Cardiac fibroblast (primary cell): ENCODE measurements at regions not wholly inside any gene's neighbourhood (a gene's known extent, or its start where the extent isn't known, plus 50 kb on each side); places are given as distances from the start of the nearest gene placed in this dataset.
A peak's percentile ranks its signal among the peaks of the same experiment; 100 is the strongest.

Experiments used
- DNase-seq, 2 donors: peaks; one replicate each; pipeline versions ENCODE4 v3.0.0 to v3.0.0-alpha.2; 2010; ENCODE audit warnings: low read depth in 2 of 2
- H3K4me3 ChIP-seq, 2 donors: replicated peaks in 1 of 2; 1 replicate in 1 of 2; 2 replicates in 1 of 2; pipeline ENCODE4 v1.5.1; 2011; ENCODE audit warnings: low read depth in 2 of 2, low read length in 2 of 2, mild to moderate bottlenecking in 2 of 2, moderate library complexity in 1 of 2
- CTCF ChIP-seq: IDR thresholded peaks from one replicate; pipeline ENCODE4 v1.5.1; 2011; ENCODE audit warnings: low read depth, mild to moderate bottlenecking, low read length, inconsistent platforms

- no peak for DNase-seq
- H3K4me3 ChIP-seq, result no peak overlapping the region
- TF ChIP-seq CTCF, result no peak
Measured at GRCh38 chr2:52571380-52572347, 1195.9 kb upstream of the CHAC2 start.

- H3K4me3 ChIP-seq, result no peak overlapping the region
- TF ChIP-seq CTCF, result no peak
- DNase-seq, result no peak
Measured at GRCh38 chr2:52570716-52571115, 1196.9 kb upstream of the CHAC2 start.

GRCh38 chr2:52563151-52563550 is 1204.5 kb upstream of the CHAC2 start:
- TF ChIP-seq CTCF, result no peak
- no peak for DNase-seq
- H3K4me3 ChIP-seq, result no peak overlapping the region

GRCh38 chr2:52558265-52558664 is 1209.3 kb upstream of the CHAC2 start:
- H3K4me3 ChIP-seq, result no peak overlapping the region
- no peak for TF ChIP-seq CTCF
- no peak for DNase-seq

- H3K4me3 ChIP-seq, result no peak overlapping the region
- no peak for TF ChIP-seq CTCF
- no peak for DNase-seq
Measured at GRCh38 chr2:52542297-52542696, 1225.3 kb upstream of the CHAC2 start.

- H3K4me3 ChIP-seq, result no peak overlapping the region
- peak in 1 of 2 donors; percentile 30 for DNase-seq
- TF ChIP-seq CTCF, result no peak
Measured at GRCh38 chr2:52539026-52539970, 1228.3 kb upstream of the CHAC2 start.
